SU-DHL-6 (cell line): ENCODE measurements at regions not wholly inside any gene's neighbourhood (a gene's known extent, or its start where the extent isn't known, plus 50 kb on each side); places are given as distances from the start of the nearest gene placed in this dataset.

Experiments used
- H2AFZ ChIP-seq: fragments of 200-600 bp; sonication (generic); 2 replicates; pipeline ENCODE4 v1.6.1; 2014; ENCODE audit warnings: low read depth, mild to moderate bottlenecking, moderate library complexity, mixed read lengths, antibody characterized with exemption, low read length; ENCODE audit not compliant: severe bottlenecking
- H3F3A ChIP-seq: fragments of 200-600 bp; shearing (Covaris generic); 2 replicates; pipeline ENCODE4 v1.6.0; 2016; ENCODE audit warnings: antibody characterized with exemption, mild to moderate bottlenecking; ENCODE audit not compliant: insufficient read depth
- H3K27ac ChIP-seq: fragments of 200-600 bp; sonication (generic); 2 replicates; pipeline ENCODE4 v1.5.1; 2016; ENCODE audit warnings: low read depth, mild to moderate bottlenecking, low read length, moderate library complexity, mixed read lengths
- H3K27me3 ChIP-seq: fragments of 200-600 bp; sonication (generic), shearing (Covaris generic); 2 replicates; pipeline ENCODE4 v1.6.0; 2014; ENCODE audit warnings: mild to moderate bottlenecking, low read length
- H3K36me3 ChIP-seq: fragments of 200-600 bp; sonication (generic); 2 replicates; pipeline ENCODE4 v1.6.1; 2014; ENCODE audit warnings: mild to moderate bottlenecking, low read length, mixed read lengths
- H3K4me2 ChIP-seq: fragments of 300-600, 200-600 bp; shearing (Covaris generic), sonication (generic); 2 replicates; pipeline ENCODE4 v1.6.0; 2014; ENCODE audit warnings: low read length, low read depth, mild to moderate bottlenecking; ENCODE audit not compliant: poor library complexity, severe bottlenecking
- H3K4me3 ChIP-seq: fragments of 200-600 bp; sonication (generic); 2 replicates; pipeline ENCODE4 v1.5.1; 2014; ENCODE audit warnings: antibody characterized with exemption, low read length, mild to moderate bottlenecking, mixed read lengths; ENCODE audit not compliant: insufficient read depth, poor library complexity, severe bottlenecking
- H3K79me2 ChIP-seq: fragments of 200-600 bp; sonication (generic); 2 replicates; pipeline ENCODE4 v1.6.1; 2014; ENCODE audit warnings: mild to moderate bottlenecking, low read length, moderate library complexity; ENCODE audit not compliant: insufficient read depth
- H3K9ac ChIP-seq: fragments of 200-600 bp; sonication (generic); 2 replicates; pipeline ENCODE4 v1.7.0; 2014; ENCODE audit warnings: mild to moderate bottlenecking, low read length
- H3K9me2 ChIP-seq: fragments of 200-600 bp; sonication (generic); replicated peaks from 2 replicates; pipeline ENCODE4 v1.6.1; 2014; ENCODE audit warnings: low read length; ENCODE audit not compliant: insufficient read depth
- H3K9me3 ChIP-seq: fragments of 200-600 bp; sonication (generic); 2 replicates; pipeline ENCODE4 v1.6.1; 2014; ENCODE audit warnings: low read length, mixed read lengths; ENCODE audit not compliant: insufficient read depth
- H4K20me1 ChIP-seq: fragments of 200-600 bp; sonication (generic); 2 replicates; pipeline ENCODE4 v1.6.1; 2014; ENCODE audit warnings: low read depth, mild to moderate bottlenecking, antibody characterized with exemption, low read length, moderate library complexity, mixed read lengths
- CTCF ChIP-seq: fragments of 200-600 bp; sonication (generic); IDR thresholded peaks from one replicate; pipeline ENCODE4 v1.5.1; 2017; ENCODE audit warnings: antibody characterized with exemption, mild to moderate bottlenecking, low read length, moderate library complexity; ENCODE audit not compliant: insufficient read depth, poor library complexity, severe bottlenecking
- EZH2phosphoT487 ChIP-seq: fragments of 200-600 bp; sonication (generic), shearing (Covaris generic); conservative IDR thresholded peaks from 2 replicates; pipeline ENCODE4 v1.6.1; 2018; ENCODE audit warnings: mild to moderate bottlenecking, antibody characterized with exemption, low read length, moderate library complexity, mixed read lengths

DNA sequence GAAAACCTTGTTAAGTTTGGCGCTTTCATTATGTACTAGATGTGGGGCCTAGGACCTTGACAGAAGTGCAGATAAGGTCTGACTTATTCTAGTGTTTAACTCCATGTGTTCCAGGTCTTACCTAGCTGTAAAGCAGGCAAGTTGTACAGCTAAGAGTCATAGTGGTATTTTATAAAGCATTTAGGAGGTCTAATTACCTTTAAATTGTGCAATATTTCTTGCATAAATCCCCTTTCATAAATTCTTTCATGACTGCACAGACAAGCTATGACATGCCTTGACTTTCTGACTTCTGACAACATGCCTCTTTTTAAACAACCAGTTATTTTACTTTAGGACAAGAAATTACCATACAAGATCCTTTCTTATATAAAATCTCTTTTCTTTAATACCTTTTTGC, 151.6 kb upstream of the VSTM2A start:
- H3K36me3 ChIP-seq = no peaks in the 10 kb centered on the region
- no peak overlapping the region for H2AFZ ChIP-seq
- no peaks in the 10 kb centered on the region for H3K9me2 ChIP-seq
- H3K4me2 ChIP-seq = no peak overlapping the region
- no peak overlapping the region for H3K27ac ChIP-seq
- no peaks in the 10 kb centered on the region for H3K27me3 ChIP-seq
- H3K9ac ChIP-seq = no peak overlapping the region
- H3K4me3 ChIP-seq = no peak overlapping the region
- H3K9me3 ChIP-seq = peaks cover 5% of the 10 kb centered on the region; the same call in 1 of the 2 replicates
- no peak for TF ChIP-seq EZH2phosphoT487
- no peak for TF ChIP-seq CTCF
- no peaks in the 10 kb centered on the region for H3K79me2 ChIP-seq
- H4K20me1 ChIP-seq = no peaks in the 10 kb centered on the region
- peaks cover 7% of the 10 kb centered on the region; the same call in 1 of the 2 replicates for H3F3A ChIP-seq

DNA sequence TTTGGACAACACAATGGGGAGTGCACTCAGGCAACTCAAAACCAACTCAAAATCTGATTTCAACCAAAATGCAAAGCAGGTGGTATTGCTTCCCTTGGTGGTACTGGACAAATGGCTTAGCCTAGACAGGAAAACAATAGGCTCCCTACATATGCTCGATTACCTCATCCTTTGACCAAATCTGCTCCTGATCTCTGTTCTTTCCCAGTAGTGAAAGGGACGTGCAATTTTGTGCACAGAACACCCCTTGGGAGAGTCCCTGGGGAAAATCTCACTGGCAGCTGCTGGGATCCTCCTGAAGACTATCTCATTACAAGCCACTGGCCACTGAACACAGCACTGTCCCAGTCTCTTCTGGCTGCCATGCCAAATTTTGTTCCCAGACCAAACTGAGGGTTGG, 149.2 kb upstream of the VSTM2A start:
- Histone ChIP-seq H3K27ac (no peak overlapping the region), H3K9ac (no peak overlapping the region), H2AFZ (no peak overlapping the region), H3K27me3 (no peaks in the 10 kb centered on the region), H3K4me3 (no peak overlapping the region), H3K9me3 (peaks cover 5% of the 10 kb centered on the region; the same call in 1 of the 2 replicates), H3K9me2 (no peaks in the 10 kb centered on the region), H4K20me1 (no peaks in the 10 kb centered on the region), H3K4me2 (no peak overlapping the region), H3F3A (peaks cover 7% of the 10 kb centered on the region; the same call in 1 of the 2 replicates), H3K79me2 (no peaks in the 10 kb centered on the region), H3K36me3 (no peaks in the 10 kb centered on the region)
- TF ChIP-seq CTCF (no peak), EZH2phosphoT487 (no peak)

DNA sequence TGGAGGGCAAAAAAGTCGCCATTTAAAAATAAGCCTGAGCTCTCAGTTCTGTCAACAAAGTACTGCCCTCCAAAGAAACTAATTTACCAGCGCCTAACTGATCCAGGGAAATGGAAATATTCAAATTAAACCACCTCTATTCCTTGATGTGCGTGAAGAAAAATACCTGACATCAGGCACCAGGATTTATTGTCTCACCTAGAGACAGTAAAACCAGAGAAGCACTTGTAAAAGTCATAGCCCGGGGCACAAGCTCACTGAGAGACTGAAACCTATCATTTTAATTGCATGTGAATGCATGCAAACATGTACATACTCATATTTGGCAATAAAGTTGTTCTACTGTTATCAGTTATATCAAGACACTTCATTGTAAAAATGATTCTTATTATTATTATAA, 147.3 kb upstream of the VSTM2A start:
- Histone ChIP-seq H3K9me3 (peaks cover 5% of the 10 kb centered on the region; the same call in 1 of the 2 replicates), H3K9me2 (no peaks in the 10 kb centered on the region), H2AFZ (peak overlapping the region; percentile 7), H3K4me3 (no peak overlapping the region), H3F3A (peaks cover 7% of the 10 kb centered on the region; the same call in 1 of the 2 replicates), H3K27ac (no peak overlapping the region), H3K36me3 (no peaks in the 10 kb centered on the region), H3K27me3 (no peaks in the 10 kb centered on the region), H3K9ac (no peak overlapping the region), H3K4me2 (no peak overlapping the region), H4K20me1 (no peaks in the 10 kb centered on the region), H3K79me2 (no peaks in the 10 kb centered on the region)
- TF ChIP-seq CTCF (no peak), EZH2phosphoT487 (no peak)
